ENCODE measurements at regions not wholly inside any gene's neighbourhood (a gene's known extent, or its start where the extent isn't known, plus 50 kb on each side); places are given as distances from the start of the nearest gene placed in this dataset.

- Histone ChIP-seq H3K27me3 (no peaks in the 10 kb centered on the region), H3K4me3 (no peak overlapping the region), H3K36me3 (no peaks in the 10 kb centered on the region), H3K4me1 (no peaks in the 10 kb centered on the region), H3K27ac (no peak overlapping the region), H3K9me3 (no peaks in the 10 kb centered on the region)
- no peak for TF ChIP-seq POLR2AphosphoS5 (IDR thresholded peaks at IDR 0.05)
- TF ChIP-seq CTCF (IDR thresholded peaks at IDR 0.05) = no peak
- no peak for TF ChIP-seq EP300 (IDR thresholded peaks at IDR 0.05)
- TF ChIP-seq POLR2A (IDR thresholded peaks at IDR 0.05) = no peak
- no peak for DNase-seq
- WGBS, 2 donors = 55 to 58% methylated on average over 2 of the region's 2 CpGs
- ATAC-seq (ENCODE audit: low FRiP score in 2 of 2) = no peak
Measured at GRCh38 chr4:126553248-126553647, 1079.5 kb upstream of the INTU start.

GRCh38 chr4:126558596-126558995 lies 1074.2 kb upstream of the INTU start:
- 76 to 78% methylated on average over 2 of the region's 2 CpGs for WGBS, 2 donors
- ATAC-seq (ENCODE audit: low FRiP score in 2 of 2) (no peak), DNase-seq (no peak)
- H3K36me3 ChIP-seq = no peaks in the 10 kb centered on the region
- no peaks in the 10 kb centered on the region for H3K4me1 ChIP-seq
- H3K27me3 ChIP-seq = no peaks in the 10 kb centered on the region
- TF ChIP-seq POLR2A (IDR thresholded peaks at IDR 0.05) = no peak
- no peak for TF ChIP-seq POLR2AphosphoS5 (IDR thresholded peaks at IDR 0.05)
- TF ChIP-seq CTCF (IDR thresholded peaks at IDR 0.05) = no peak
- H3K4me3 ChIP-seq = no peak overlapping the region
- no peak overlapping the region for H3K27ac ChIP-seq
- H3K9me3 ChIP-seq = no peaks in the 10 kb centered on the region

GRCh38 chr4:126559961-126560360 lies 1072.8 kb upstream of the INTU start:
- Histone ChIP-seq H3K27ac (no peak overlapping the region), H3K27me3 (no peaks in the 10 kb centered on the region), H3K4me1 (no peaks in the 10 kb centered on the region), H3K9me3 (no peaks in the 10 kb centered on the region), H3K4me3 (no peak overlapping the region), H3K36me3 (no peaks in the 10 kb centered on the region)
- 46 to 50% methylated on average over 2 of the region's 2 CpGs for WGBS, 2 donors
- no peak for DNase-seq
- ATAC-seq (ENCODE audit: low FRiP score in 2 of 2) = no peak
- TF ChIP-seq EP300 (IDR thresholded peaks at IDR 0.05) = no peak

GRCh38 chr4:126560794-126561193 lies 1072.0 kb upstream of the INTU start:
- no peak for TF ChIP-seq POLR2A (IDR thresholded peaks at IDR 0.05)
- no peak for TF ChIP-seq POLR2AphosphoS5 (IDR thresholded peaks at IDR 0.05)
- no peak for TF ChIP-seq CTCF (IDR thresholded peaks at IDR 0.05)
- no peak for TF ChIP-seq EP300 (IDR thresholded peaks at IDR 0.05)
- Histone ChIP-seq H3K27ac (no peak overlapping the region), H3K36me3 (no peaks in the 10 kb centered on the region), H3K4me3 (no peak overlapping the region), H3K9me3 (no peaks in the 10 kb centered on the region), H3K4me1 (no peaks in the 10 kb centered on the region), H3K27me3 (no peaks in the 10 kb centered on the region)
- DNase-seq = no peak
- ATAC-seq (ENCODE audit: low FRiP score in 2 of 2) = no peak
- 74 to 76% methylated on average over 1 of the region's 1 CpG for WGBS, 2 donors

- no peak overlapping the region for H3K27ac ChIP-seq
- ATAC-seq (ENCODE audit: low FRiP score in 2 of 2) = no peak
- DNase-seq = no peak
- H3K27me3 ChIP-seq = no peaks in the 10 kb centered on the region
- no peaks in the 10 kb centered on the region for H3K36me3 ChIP-seq
- H3K4me1 ChIP-seq = no peaks in the 10 kb centered on the region
- H3K4me3 ChIP-seq = no peak overlapping the region
- WGBS, 2 donors = 91 to 92% methylated on average over 11 of the region's 11 CpGs
- TF ChIP-seq POLR2AphosphoS5 (IDR thresholded peaks at IDR 0.05) = no peak
- no peak for TF ChIP-seq CTCF (IDR thresholded peaks at IDR 0.05)
- TF ChIP-seq EP300 (IDR thresholded peaks at IDR 0.05) = no peak
- no peak for TF ChIP-seq POLR2A (IDR thresholded peaks at IDR 0.05)
- no peaks in the 10 kb centered on the region for H3K9me3 ChIP-seq
Measured at GRCh38 chr4:126563389-126563788, 1069.4 kb upstream of the INTU start.
